ENCODE measurements at regions not wholly inside any gene's neighbourhood (a gene's known extent, or its start where the extent isn't known, plus 50 kb on each side); places are given as distances from the start of the nearest gene placed in this dataset.
"Not testable (repeated sequence)": the region's sequence is repeated elsewhere in the genome, so short reads cannot be mapped to it uniquely, and the experiment has no call there.

GRCh38 chr2:55811048-55811447, 112.5 kb downstream of the EFEMP1 start:
- Mint-ChIP-seq H3K4me3 (no peak overlapping the region), H3K27me3 (no peaks in the 10 kb centered on the region), H3K9me3 (ENCODE audit: low read depth) (no peaks in the 10 kb centered on the region), H3K36me3 (no peaks in the 10 kb centered on the region), H3K4me1 (no peaks in the 10 kb centered on the region), H3K27ac (no peak overlapping the region)
- no peak for DNase-seq
- CTCF ChIA-PET: no interaction called here
- no peak for ATAC-seq

- Mint-ChIP-seq H3K36me3 (no peaks in the 10 kb centered on the region), H3K27me3 (no peaks in the 10 kb centered on the region), H3K4me3 (no peak overlapping the region), H3K27ac (no peak overlapping the region), H3K9me3 (ENCODE audit: low read depth) (no peaks in the 10 kb centered on the region), H3K4me1 (no peaks in the 10 kb centered on the region)
- CTCF ChIA-PET: no interaction called here
- ATAC-seq (no peak), DNase-seq (no peak)
These were observed 113.0 kb downstream of the EFEMP1 start for GRCh38 chr2:55810622-55811020.

GRCh38 chr2:55809875-55810621, 113.5 kb downstream of the EFEMP1 start:
- Mint-ChIP-seq H3K4me1 (no peaks in the 10 kb centered on the region), H3K27me3 (no peaks in the 10 kb centered on the region), H3K9me3 (ENCODE audit: low read depth) (no peaks in the 10 kb centered on the region), H3K36me3 (no peaks in the 10 kb centered on the region), H3K4me3 (no peak overlapping the region), H3K27ac (no peak overlapping the region)
- DNase-seq (no peak), ATAC-seq (no peak)
- CTCF ChIA-PET: no interaction called here

GRCh38 chr2:55807900-55808299, 114.3 kb upstream of the PNPT1 start:
- no peaks in the 10 kb centered on the region for H3K36me3 Mint-ChIP-seq
- DNase-seq (no peak), ATAC-seq (no peak)
- no peak overlapping the region for H3K27ac Mint-ChIP-seq
- CTCF ChIA-PET: no interaction called here
- H3K9me3 Mint-ChIP-seq (ENCODE audit: low read depth): no peaks in the 10 kb centered on the region
- no peaks in the 10 kb centered on the region for H3K27me3 Mint-ChIP-seq
- no peak overlapping the region for H3K4me3 Mint-ChIP-seq
- H3K4me1 Mint-ChIP-seq: no peaks in the 10 kb centered on the region

- no peaks in the 10 kb centered on the region for H3K9me3 Mint-ChIP-seq (ENCODE audit: low read depth)
- no peak for ATAC-seq
- H3K36me3 Mint-ChIP-seq: no peaks in the 10 kb centered on the region
- DNase-seq: no peak
- CTCF ChIA-PET: no interaction called here
- no peaks in the 10 kb centered on the region for H3K4me1 Mint-ChIP-seq
- H3K27ac Mint-ChIP-seq: no peak overlapping the region
- H3K4me3 Mint-ChIP-seq: no peak overlapping the region
- no peaks in the 10 kb centered on the region for H3K27me3 Mint-ChIP-seq
These were observed 112.0 kb upstream of the PNPT1 start for GRCh38 chr2:55805686-55806085.

- Mint-ChIP-seq H3K4me1 (no peaks in the 10 kb centered on the region), H3K27ac (no peak overlapping the region), H3K27me3 (no peaks in the 10 kb centered on the region), H3K36me3 (no peaks in the 10 kb centered on the region), H3K9me3 (ENCODE audit: low read depth) (no peaks in the 10 kb centered on the region), H3K4me3 (no peak overlapping the region)
- no peak for ATAC-seq
- CTCF ChIA-PET: no interaction called here
- DNase-seq: no peak
These were observed 110.9 kb upstream of the PNPT1 start for GRCh38 chr2:55804535-55804934.

GRCh38 chr2:55802067-55802466, 108.4 kb upstream of the PNPT1 start:
- ATAC-seq: no peak
- H3K4me3 Mint-ChIP-seq: no peak overlapping the region
- H3K4me1 Mint-ChIP-seq: no peaks in the 10 kb centered on the region
- DNase-seq: no peak
- CTCF ChIA-PET: no interaction called here
- no peak overlapping the region for H3K27ac Mint-ChIP-seq
- no peaks in the 10 kb centered on the region for H3K36me3 Mint-ChIP-seq
- H3K27me3 Mint-ChIP-seq: no peaks in the 10 kb centered on the region
- H3K9me3 Mint-ChIP-seq (ENCODE audit: low read depth): no peaks in the 10 kb centered on the region

GRCh38 chr2:55801436-55801835, 107.8 kb upstream of the PNPT1 start:
- H3K4me3 Mint-ChIP-seq: no peak overlapping the region
- CTCF ChIA-PET: no interaction called here

GRCh38 chr2:55799624-55800023, 106.0 kb upstream of the PNPT1 start:
- H3K9me3 Mint-ChIP-seq (ENCODE audit: low read depth); CTCF ChIA-PET; H3K4me1 Mint-ChIP-seq; DNase-seq; H3K36me3 Mint-ChIP-seq; ATAC-seq; H3K4me3 Mint-ChIP-seq; H3K27ac Mint-ChIP-seq; H3K27me3 Mint-ChIP-seq: not testable (repeated sequence)

More at GRCh38 chr2:55801436-55801835, 107.8 kb upstream of the PNPT1 start:
- ATAC-seq (no peak), DNase-seq (no peak)
- Mint-ChIP-seq H3K4me1 (no peaks in the 10 kb centered on the region), H3K36me3 (no peaks in the 10 kb centered on the region), H3K27ac (no peak overlapping the region), H3K9me3 (ENCODE audit: low read depth) (no peaks in the 10 kb centered on the region), H3K27me3 (no peaks in the 10 kb centered on the region)

- Mint-ChIP-seq H3K36me3 (no peaks in the 10 kb centered on the region), H3K27me3 (no peaks in the 10 kb centered on the region), H3K4me3 (no peak overlapping the region), H3K27ac (no peak overlapping the region), H3K4me1 (no peaks in the 10 kb centered on the region), H3K9me3 (ENCODE audit: low read depth) (peaks cover 6% of the 10 kb centered on the region)
- DNase-seq (no peak), ATAC-seq (no peak)
- CTCF ChIA-PET: no interaction called here
These were observed 102.5 kb upstream of the PNPT1 start for GRCh38 chr2:55796121-55796520.

- H3K27me3 Mint-ChIP-seq; H3K9me3 Mint-ChIP-seq (ENCODE audit: low read depth); CTCF ChIA-PET; H3K27ac Mint-ChIP-seq; DNase-seq; H3K4me3 Mint-ChIP-seq; H3K4me1 Mint-ChIP-seq; ATAC-seq; H3K36me3 Mint-ChIP-seq: not testable (repeated sequence)
These were observed 100.0 kb upstream of the PNPT1 start for GRCh38 chr2:55793602-55794001.

GRCh38 chr2:55786280-55786679, 92.6 kb upstream of the PNPT1 start:
- Mint-ChIP-seq H3K27ac (no peak overlapping the region), H3K9me3 (ENCODE audit: low read depth) (no peaks in the 10 kb centered on the region), H3K36me3 (no peaks in the 10 kb centered on the region), H3K4me1 (no peaks in the 10 kb centered on the region), H3K27me3 (no peaks in the 10 kb centered on the region), H3K4me3 (no peak overlapping the region)
- no peak for ATAC-seq
- CTCF ChIA-PET: no interaction called here
- DNase-seq: no peak

- H3K4me1 Mint-ChIP-seq; CTCF ChIA-PET; H3K36me3 Mint-ChIP-seq; H3K4me3 Mint-ChIP-seq; ATAC-seq; H3K9me3 Mint-ChIP-seq (ENCODE audit: low read depth); DNase-seq; H3K27ac Mint-ChIP-seq; H3K27me3 Mint-ChIP-seq: not testable (repeated sequence)
These were observed 90.1 kb upstream of the PNPT1 start for GRCh38 chr2:55783751-55784150.

- no peak for DNase-seq
- ATAC-seq: no peak
- H3K27ac Mint-ChIP-seq: no peak overlapping the region
- no peaks in the 10 kb centered on the region for H3K36me3 Mint-ChIP-seq
- no peak overlapping the region for H3K4me3 Mint-ChIP-seq
- H3K9me3 Mint-ChIP-seq (ENCODE audit: low read depth): no peaks in the 10 kb centered on the region
- H3K27me3 Mint-ChIP-seq: peaks cover 6% of the 10 kb centered on the region
- CTCF ChIA-PET: interaction anchor here (0.9 kb wide), 1 partner anchor 65 kb away, joined by 3 read pairs; no protein-coding TSS in a partner anchor
- no peaks in the 10 kb centered on the region for H3K4me1 Mint-ChIP-seq
These were observed 89.0 kb upstream of the PNPT1 start for GRCh38 chr2:55782528-55783173.

Measured in activated CD8-positive, alpha-beta memory T cell treated with anti-CD3 and anti-CD28 coated beads, Interleukin-2, amount 10 ng/mL, durations not matched to agents 7 days and 5 days (primary cell).